Uterus (tissue), 2 donors: ENCODE measurements at regions not wholly inside any gene's neighbourhood (a gene's known extent, or its start where the extent isn't known, plus 50 kb on each side); places are given as distances from the start of the nearest gene placed in this dataset.

Experiments
- CTCF ChIP-seq, 4 experiments: fragments of 200-600 bp in 2 of 4; fragments of 450-650 bp in 2 of 4; sonication (generic) in 2 of 4; IDR thresholded peaks; one replicate each; pipeline ENCODE4 v1.5.1; 2016 to 2019; ENCODE audit warnings: antibody characterized with exemption in 4 of 4, mild to moderate bottlenecking in 2 of 4, moderate library complexity in 1 of 4
- POLR2A ChIP-seq, 2 donors: fragments of 450-650 bp; IDR thresholded peaks; one replicate each; pipeline ENCODE4 v1.6.1; 2016; ENCODE audit warnings: antibody characterized with exemption in 2 of 2, mild to moderate bottlenecking in 1 of 2, moderate library complexity in 1 of 2

- TF ChIP-seq CTCF (IDR thresholded peaks at IDR 0.05), result no peak
- TF ChIP-seq POLR2A (IDR thresholded peaks at IDR 0.05), result no peak
These were observed 200.3 kb downstream of the SNX18 start for GRCh38 chr5:54717870-54718269.
